SK-N-SH treated with all-trans-retinoic acid at 6 μM for 48 hours (cell line): ENCODE measurements at regions not wholly inside any gene's neighbourhood (a gene's known extent, or its start where the extent isn't known, plus 50 kb on each side); places are given as distances from the start of the nearest gene placed in this dataset.
A peak's percentile ranks its signal among the peaks of the same experiment; 100 is the strongest.

Experiments used
- ATAC-seq: fragments of 200-7000 bp; cut with Tn5 transposase; 3 replicates; pipeline ENCODE4 v1.9.1; 2020; ENCODE audit warnings: mild to moderate bottlenecking, moderate library complexity
- ARNTL ChIP-seq: fragments of 450-650 bp; formaldehyde crosslinking; IDR thresholded peaks from 2 replicates; pipeline ENCODE4 v1.5.0; 2020; ENCODE audit warnings: low read depth, mild to moderate bottlenecking, moderate library complexity, borderline replicate concordance
- BACH2 ChIP-seq: fragments of 250-450 bp; sonication (Bioruptor Pico); IDR thresholded peaks from 2 replicates; pipeline ENCODE4 v1.9.0; 2021; ENCODE audit warnings: mild to moderate bottlenecking, borderline replicate concordance
- CSDC2 ChIP-seq: fragments of 250-450 bp; sonication (Bioruptor Pico); IDR thresholded peaks from 2 replicates; pipeline ENCODE4 v1.5.0; 2020; ENCODE audit warnings: mild to moderate bottlenecking, moderate library complexity
- CSRNP3 ChIP-seq: fragments of 250-450 bp; sonication (Bioruptor Pico); IDR thresholded peaks from 2 replicates; pipeline ENCODE4 v1.5.1; 2021; ENCODE audit warnings: mild to moderate bottlenecking, moderate library complexity
- ESRRG ChIP-seq: fragments of 250-450 bp; sonication (Bioruptor Pico); IDR thresholded peaks from 2 replicates; pipeline ENCODE4 v1.6.1; 2021; ENCODE audit warnings: mild to moderate bottlenecking
- GLIS3 ChIP-seq: fragments of 250-450 bp; sonication (Bioruptor Pico); IDR thresholded peaks from 2 replicates; pipeline ENCODE4 v1.5.0; 2020; ENCODE audit warnings: mild to moderate bottlenecking, moderate library complexity
- ISL1 ChIP-seq: fragments of 250-450 bp; sonication (Bioruptor Pico); IDR thresholded peaks from 2 replicates; pipeline ENCODE4 v2.1.2; 2022; ENCODE audit warnings: mild to moderate bottlenecking, moderate library complexity
- OSR1 ChIP-seq: fragments of 250-450 bp; sonication (Bioruptor Pico); IDR thresholded peaks from 2 replicates; pipeline ENCODE4 v1.8.0; 2022; ENCODE audit warnings: moderate library complexity, mild to moderate bottlenecking, inconsistent platforms
- POU6F1 ChIP-seq: fragments of 250-450 bp; sonication (Bioruptor Pico); IDR thresholded peaks from 2 replicates; pipeline ENCODE4 v1.8.0; 2021; ENCODE audit warnings: low read depth, mild to moderate bottlenecking, moderate library complexity, borderline replicate concordance
- PPARA ChIP-seq: fragments of 250-450 bp; sonication (Bioruptor Pico); IDR thresholded peaks from 2 replicates; pipeline ENCODE4 v1.5.0; 2020; ENCODE audit warnings: mild to moderate bottlenecking, borderline replicate concordance
- RARB ChIP-seq: fragments of 250-450 bp; sonication (Bioruptor Pico); IDR thresholded peaks from 2 replicates; pipeline ENCODE4 v1.8.0; 2021; ENCODE audit warnings: mild to moderate bottlenecking, moderate library complexity
- SNAI2 ChIP-seq: fragments of 250-450 bp; sonication (Bioruptor Pico); IDR thresholded peaks from 2 replicates; pipeline ENCODE4 v1.5.0; 2020; ENCODE audit warnings: mild to moderate bottlenecking, moderate library complexity
- TCF4 ChIP-seq: fragments of 250-450 bp; sonication (Bioruptor Pico); IDR thresholded peaks from 2 replicates; pipeline ENCODE4 v1.8.0; 2021; ENCODE audit warnings: mild to moderate bottlenecking, moderate library complexity, borderline replicate concordance
- TOX ChIP-seq: fragments of 250-450 bp; sonication (Bioruptor Pico); IDR thresholded peaks from 2 replicates; pipeline ENCODE4 v1.8.0; 2021; ENCODE audit warnings: mild to moderate bottlenecking, moderate library complexity, borderline replicate concordance
- TSHZ2 ChIP-seq: fragments of 250-450 bp; sonication (Bioruptor Pico); IDR thresholded peaks from 2 replicates; pipeline ENCODE4 v1.5.0; 2020; ENCODE audit warnings: mild to moderate bottlenecking, moderate library complexity
- ZC3H10 ChIP-seq: fragments of 250-450 bp; sonication (Bioruptor Pico); IDR thresholded peaks from 2 replicates; pipeline ENCODE4 v1.5.1; 2021; ENCODE audit warnings: mild to moderate bottlenecking, moderate library complexity
- ZFP30 ChIP-seq: fragments of 450-650 bp; formaldehyde crosslinking; IDR thresholded peaks from 2 replicates; pipeline ENCODE4 v1.5.0; 2022; ENCODE audit warnings: mild to moderate bottlenecking, moderate library complexity
- ZNF565 ChIP-seq: fragments of 450-650 bp; formaldehyde crosslinking; conservative IDR thresholded peaks from 2 replicates; pipeline ENCODE4 v1.5.0; 2020; ENCODE audit warnings: low read depth, mild to moderate bottlenecking, moderate library complexity
- ZNF8 ChIP-seq: fragments of 450-650 bp; formaldehyde crosslinking; IDR thresholded peaks from 2 replicates; pipeline ENCODE4 v1.5.0; 2020; ENCODE audit warnings: mild to moderate bottlenecking, moderate library complexity

GRCh38 chr2:222058819-222059445 is 239.9 kb downstream of the PAX3 start:
- no peak for ATAC-seq
- TF ChIP-seq GLIS3 (no peak), CSRNP3 (CRISPR knock-in tag) (no peak), TSHZ2 (CRISPR knock-in tag) (no peak)

GRCh38 chr2:222057347-222058073 is 241.3 kb downstream of the PAX3 start:
- peak; percentile 63 for ATAC-seq

GRCh38 chr2:222055328-222055727 is 243.5 kb downstream of the PAX3 start:
- TF ChIP-seq TCF4 (no peak), ARNTL (no peak), CSRNP3 (CRISPR knock-in tag) (no peak), POU6F1 (CRISPR knock-in tag) (no peak), ZNF565 (CRISPR knock-in tag) (no peak), RARB (no peak), TSHZ2 (CRISPR knock-in tag) (no peak), ISL1 (CRISPR knock-in tag) (no peak), PPARA (CRISPR knock-in tag) (no peak), ZNF8 (CRISPR knock-in tag) (no peak), BACH2 (CRISPR knock-in tag) (no peak), CSDC2 (CRISPR knock-in tag) (no peak), ESRRG (CRISPR knock-in tag) (no peak), ZC3H10 (CRISPR knock-in tag) (no peak), SNAI2 (CRISPR knock-in tag) (no peak), TOX (no peak), GLIS3 (no peak), OSR1 (CRISPR knock-in tag) (no peak)
- ATAC-seq = no peak

More at GRCh38 chr2:222057347-222058073, 241.3 kb downstream of the PAX3 start:
- no peak for TF ChIP-seq POU6F1 (CRISPR knock-in tag)
- no peak for TF ChIP-seq ZFP30 (CRISPR knock-in tag)
- no peak for TF ChIP-seq OSR1 (CRISPR knock-in tag)
- TF ChIP-seq PPARA (CRISPR knock-in tag) = no peak
- TF ChIP-seq ARNTL = no peak
